ENCODE measurements at regions not wholly inside any gene's neighbourhood (a gene's known extent, or its start where the extent isn't known, plus 50 kb on each side); places are given as distances from the start of the nearest gene placed in this dataset.

- intact Hi-C loops (cut with DNase I; ENCODE audit: low total_unique reads) = no loop called here
- H3K4me1 ChIP-seq = no peaks in the 10 kb centered on the region
- no peak overlapping the region for H3K4me3 ChIP-seq
- no peaks in the 10 kb centered on the region for H3K27me3 ChIP-seq
- DNase-seq (ENCODE audit: low spot score in 2 of 2) = no peak
- no peak overlapping the region for H3K27ac ChIP-seq
- TF ChIP-seq POLR2A (IDR thresholded peaks at IDR 0.05) (no peak), POLR2AphosphoS5 (IDR thresholded peaks at IDR 0.05) (no peak)
- TF ChIP-seq, protein P1, sequence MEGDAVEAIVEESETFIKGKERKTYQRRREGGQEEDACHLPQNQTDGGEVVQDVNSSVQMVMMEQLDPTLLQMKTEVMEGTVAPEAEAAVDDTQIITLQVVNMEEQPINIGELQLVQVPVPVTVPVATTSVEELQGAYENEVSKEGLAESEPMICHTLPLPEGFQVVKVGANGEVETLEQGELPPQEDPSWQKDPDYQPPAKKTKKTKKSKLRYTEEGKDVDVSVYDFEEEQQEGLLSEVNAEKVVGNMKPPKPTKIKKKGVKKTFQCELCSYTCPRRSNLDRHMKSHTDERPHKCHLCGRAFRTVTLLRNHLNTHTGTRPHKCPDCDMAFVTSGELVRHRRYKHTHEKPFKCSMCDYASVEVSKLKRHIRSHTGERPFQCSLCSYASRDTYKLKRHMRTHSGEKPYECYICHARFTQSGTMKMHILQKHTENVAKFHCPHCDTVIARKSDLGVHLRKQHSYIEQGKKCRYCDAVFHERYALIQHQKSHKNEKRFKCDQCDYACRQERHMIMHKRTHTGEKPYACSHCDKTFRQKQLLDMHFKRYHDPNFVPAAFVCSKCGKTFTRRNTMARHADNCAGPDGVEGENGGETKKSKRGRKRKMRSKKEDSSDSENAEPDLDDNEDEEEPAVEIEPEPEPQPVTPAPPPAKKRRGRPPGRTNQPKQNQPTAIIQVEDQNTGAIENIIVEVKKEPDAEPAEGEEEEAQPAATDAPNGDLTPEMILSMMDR (IDR thresholded peaks at IDR 0.05) = no peak
- H3K36me3 ChIP-seq = no peaks in the 10 kb centered on the region
- H3K9me3 ChIP-seq = no peaks in the 10 kb centered on the region
These were observed 252.4 kb upstream of the IRAK1BP1 start for GRCh38 chr6:78614961-78615360.

- H3K27ac ChIP-seq = no peak overlapping the region
- no peaks in the 10 kb centered on the region for H3K27me3 ChIP-seq
- no peak for TF ChIP-seq POLR2AphosphoS5 (IDR thresholded peaks at IDR 0.05)
- TF ChIP-seq, protein P1 (IDR thresholded peaks at IDR 0.05) = no peak
- TF ChIP-seq POLR2A (IDR thresholded peaks at IDR 0.05) = no peak
- intact Hi-C loops (cut with DNase I; ENCODE audit: low total_unique reads) = no loop called here
- H3K4me1 ChIP-seq = no peaks in the 10 kb centered on the region
- H3K4me3 ChIP-seq = no peak overlapping the region
- no peak for DNase-seq (ENCODE audit: low spot score in 2 of 2)
- H3K9me3 ChIP-seq = no peaks in the 10 kb centered on the region
- no peaks in the 10 kb centered on the region for H3K36me3 ChIP-seq
These were observed 251.9 kb upstream of the IRAK1BP1 start for GRCh38 chr6:78615430-78615904.

DNA sequence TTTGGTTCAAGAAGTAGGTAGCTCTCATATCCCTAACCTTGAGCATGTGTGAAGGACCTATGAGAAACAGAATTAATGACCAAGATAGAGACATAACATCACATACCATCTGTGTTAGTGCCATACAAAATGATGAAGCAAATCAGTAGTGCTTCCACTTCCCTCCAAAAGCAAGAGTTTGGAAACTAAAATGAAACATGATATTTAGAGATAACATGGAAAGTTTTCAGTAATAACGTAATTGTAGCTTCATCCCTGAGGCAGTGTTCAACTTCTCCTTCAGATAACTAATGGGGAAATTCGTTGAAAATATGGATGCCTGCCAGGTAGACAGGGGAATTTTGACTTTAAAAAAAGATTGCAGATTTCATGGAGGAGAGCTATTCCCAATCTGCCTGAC lies 248.4 kb upstream of the IRAK1BP1 start:
- no peaks in the 10 kb centered on the region for H3K36me3 ChIP-seq
- H3K4me1 ChIP-seq = no peaks in the 10 kb centered on the region
- intact Hi-C loops (cut with DNase I; ENCODE audit: low total_unique reads) = no loop called here
- H3K9me3 ChIP-seq = no peaks in the 10 kb centered on the region
- no peak for DNase-seq (ENCODE audit: low spot score in 2 of 2)
- no peak for TF ChIP-seq POLR2AphosphoS5 (IDR thresholded peaks at IDR 0.05)
- TF ChIP-seq, protein P1 (IDR thresholded peaks at IDR 0.05) = no peak
- no peak for TF ChIP-seq POLR2A (IDR thresholded peaks at IDR 0.05)
- no peak overlapping the region for H3K27ac ChIP-seq
- H3K4me3 ChIP-seq = no peak overlapping the region
- no peaks in the 10 kb centered on the region for H3K27me3 ChIP-seq

- no peaks in the 10 kb centered on the region for H3K36me3 ChIP-seq
- H3K27ac ChIP-seq = no peak overlapping the region
- DNase-seq (ENCODE audit: low spot score in 2 of 2) = no peak
- intact Hi-C loops (cut with DNase I; ENCODE audit: low total_unique reads) = no loop called here
- TF ChIP-seq, protein P1 (IDR thresholded peaks at IDR 0.05) = no peak
- no peaks in the 10 kb centered on the region for H3K9me3 ChIP-seq
- H3K4me3 ChIP-seq = no peak overlapping the region
- no peaks in the 10 kb centered on the region for H3K27me3 ChIP-seq
- no peaks in the 10 kb centered on the region for H3K4me1 ChIP-seq
These were observed 243.8 kb upstream of the IRAK1BP1 start for GRCh38 chr6:78623554-78623953.

DNA sequence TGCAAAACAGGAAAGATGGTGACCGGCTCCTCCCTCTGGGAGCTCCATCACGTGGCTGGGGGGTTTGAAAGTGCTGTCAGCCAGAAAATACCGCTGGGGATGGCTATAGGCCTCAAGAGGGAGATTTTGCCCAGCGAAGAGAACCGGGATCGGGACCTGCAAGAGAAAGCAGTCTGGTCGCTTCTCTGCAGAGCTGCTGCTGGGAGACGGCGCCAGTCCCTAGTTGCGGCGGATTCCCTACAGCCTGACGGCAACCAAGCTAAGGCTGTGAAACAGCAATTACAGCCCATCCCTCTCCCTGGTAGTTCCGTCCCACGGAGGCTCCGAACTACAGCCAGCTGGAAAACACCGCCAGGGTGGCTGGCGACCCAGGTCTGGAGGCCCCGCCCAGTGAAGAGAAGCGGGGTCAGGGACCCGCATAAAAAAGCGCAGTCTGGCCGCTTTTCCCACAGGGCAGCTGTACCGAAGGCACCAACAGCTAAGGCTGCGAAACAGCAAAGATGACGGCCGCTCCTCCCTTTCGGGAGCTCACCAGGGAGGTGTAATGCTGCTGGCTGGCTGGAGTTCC lies 238.1 kb upstream of the IRAK1BP1 start:
- intact Hi-C loops (cut with DNase I; ENCODE audit: low total_unique reads) = no loop called here
- Histone ChIP-seq H3K27ac (no peak overlapping the region), H3K9me3 (peaks cover 0 to 3% of the 10 kb centered on the region in 2 donors), H3K27me3 (no peaks in the 10 kb centered on the region), H3K4me3 (peak overlapping the region; percentile 25 to 46 (median 40)), H3K36me3 (no peaks in the 10 kb centered on the region), H3K4me1 (no peaks in the 10 kb centered on the region)
- no peak for TF ChIP-seq POLR2A (IDR thresholded peaks at IDR 0.05)
- TF ChIP-seq, protein P1 (IDR thresholded peaks at IDR 0.05) = no peak
- TF ChIP-seq POLR2AphosphoS5 (IDR thresholded peaks at IDR 0.05) = no peak
- no peak for DNase-seq (ENCODE audit: low spot score in 2 of 2)

Measured in breast epithelium (tissue), 4 donors.